ENCODE measurements at regions not wholly inside any gene's neighbourhood (a gene's known extent, or its start where the extent isn't known, plus 50 kb on each side); places are given as distances from the start of the nearest gene placed in this dataset.
A peak's percentile ranks its signal among the peaks of the same experiment; 100 is the strongest.

DNA sequence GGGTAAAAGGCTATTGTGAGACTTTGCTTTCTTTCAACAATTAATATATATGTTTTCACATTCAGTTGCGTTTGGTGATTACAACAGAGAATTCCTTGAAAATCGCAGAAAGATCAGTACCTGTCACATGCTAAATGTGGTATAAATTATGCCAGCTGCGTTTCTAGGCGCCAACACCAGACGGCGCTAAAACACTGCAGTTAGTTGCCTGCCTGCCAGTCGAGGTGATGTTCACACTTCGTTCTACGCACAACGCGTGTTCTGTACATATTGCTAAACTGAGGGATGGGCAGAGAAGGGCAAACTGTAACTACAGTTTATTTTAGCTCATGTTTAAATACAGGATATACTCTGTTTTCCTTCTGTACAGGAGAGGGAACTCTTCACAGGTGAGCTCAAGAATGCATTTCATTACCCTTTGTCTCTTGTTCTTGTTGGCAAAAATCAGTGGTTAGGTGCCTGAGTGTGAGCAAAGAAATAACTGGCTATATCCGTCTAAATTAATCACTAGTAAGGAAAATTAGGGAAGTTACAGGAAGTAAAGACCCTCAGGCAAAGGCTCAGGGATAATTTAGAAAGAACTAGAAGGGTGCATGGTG lies 100.1 kb upstream of the RGS17 start:
- Histone ChIP-seq H3K4ac (ENCODE audit: low read depth, low read length) (no peak overlapping the region), H3K9me1 (ENCODE audit: insufficient read depth, low read length) (no peaks in the 10 kb centered on the region), H4K5ac (ENCODE audit: low read depth, low read length) (no peak overlapping the region), H3K27me3 (ENCODE audit: control insufficient read depth, insufficient read depth, low read length) (no peaks in the 10 kb centered on the region), H3K27ac (ENCODE audit: insufficient read depth, low read length) (no peak overlapping the region), H3K23ac (ENCODE audit: low read depth, low read length) (no peak overlapping the region), H4K8ac (ENCODE audit: low read depth in 2 of 2, low read length in 2 of 2) (no peak overlapping the region), H3K14ac (replicated peaks; ENCODE audit: low read depth, low read length) (no peak overlapping the region), H4K91ac (ENCODE audit: insufficient read depth, low read depth, low read length) (no peak overlapping the region), H3K56ac (ENCODE audit: extremely low read depth, insufficient read depth, low read length) (no peak overlapping the region), H2AK9ac (replicated peaks; ENCODE audit: low read depth, low read length, poor library complexity) (no peak overlapping the region), H3K4me1 (ENCODE audit: control insufficient read depth, insufficient read depth, low read length) (no peaks in the 10 kb centered on the region), H2BK15ac (ENCODE audit: low read depth, low read length) (no peak overlapping the region), H3K9me3 (ENCODE audit: control insufficient read depth, insufficient read depth, low read length) (no peaks in the 10 kb centered on the region), H2BK5ac (ENCODE audit: low read depth, low read length, poor library complexity, severe bottlenecking) (no peak overlapping the region), H3K36me3 (ENCODE audit: control insufficient read depth, insufficient read depth, low read length) (no peaks in the 10 kb centered on the region), H3K4me2 (ENCODE audit: low read depth, low read length) (no peak overlapping the region), H3K4me3 (ENCODE audit: insufficient read depth, low read depth, low read length) (no peak overlapping the region), H2BK120ac (ENCODE audit: low read depth, low read length) (no peak overlapping the region), H3K79me1 (ENCODE audit: low read depth in 1 of 2, low read length in 2 of 2) (no peaks in the 10 kb centered on the region), H2AFZ (replicated peaks; ENCODE audit: low read length, poor library complexity) (no peak overlapping the region), H2BK20ac (ENCODE audit: low read depth, low read length) (no peak overlapping the region), H3K9ac (ENCODE audit: low read depth, low read length) (no peak overlapping the region), H3K18ac (ENCODE audit: low read depth, low read length) (no peak overlapping the region), H4K20me1 (ENCODE audit: insufficient read depth, low read length) (no peaks in the 10 kb centered on the region), H2AK5ac (ENCODE audit: low read depth, low read length) (no peak overlapping the region)
- in situ Hi-C loops (cut with MboI; ENCODE audit: low sequenced_read_pairs) (no loop called here), dilution Hi-C loops (cut with HindIII; ENCODE audit: low sequenced_read_pairs, unreplicated experiment) (no loop called here), intact Hi-C loops (cut with micrococcal nuclease) (loop anchor here (1.0 to 5.0 kb wide), 2 partner anchors 199 to 281 kb away; no protein-coding TSS in a partner anchor)
- POLR2A ChIA-PET (ENCODE audit: unreplicated experiment) = no interaction called here
- no CpG with 5 or more reads among the region's 12 CpGs for WGBS, 2 experiments (ENCODE audit: extremely low coverage in 2 of 2, insufficient read length in 1 of 2)
- no TSS peak for BruUV-seq (replicated peaks)
- CTCF ChIA-PET = interaction anchor here (0.5 to 1.6 kb wide), 17 partner anchors 9 to 1166 kb away, joined by 3 to 5 read pairs (median 3); no protein-coding TSS in a partner anchor
- DNase-seq = peak; percentile 12
- peak; percentile 45 for TF ChIP-seq SMC3 (IDR thresholded peaks at IDR 0.05; ENCODE audit: low read depth, low read length)
- TF ChIP-seq RCOR1 (IDR thresholded peaks at IDR 0.05; ENCODE audit: insufficient replicate concordance, low read length) = no peak
- TF ChIP-seq MXI1 (IDR thresholded peaks at IDR 0.05; ENCODE audit: borderline replicate concordance, low read depth, low read length) = no peak
- no peak for TF ChIP-seq RFX5 (IDR thresholded peaks at IDR 0.05; ENCODE audit: low read depth, low read length)
- peak; percentile 56 for TF ChIP-seq RAD21 (IDR thresholded peaks at IDR 0.05; ENCODE audit: low read length)
- TF ChIP-seq MAZ (IDR thresholded peaks at IDR 0.05; ENCODE audit: borderline replicate concordance, low read depth, low read length) = no peak
- TF ChIP-seq BHLHE40 (IDR thresholded peaks at IDR 0.05; ENCODE audit: low read depth, low read length) = no peak
- TF ChIP-seq NFE2L2 (IDR thresholded peaks at IDR 0.05; ENCODE audit: low read depth, low read length) = no peak
- TF ChIP-seq POLR2A (IDR thresholded peaks at IDR 0.05; ENCODE audit: low read depth, low read length) = no peak
- TF ChIP-seq MAFK (IDR thresholded peaks at IDR 0.05; ENCODE audit: low read depth, low read length) = no peak
- no peak for TF ChIP-seq ELK1 (IDR thresholded peaks at IDR 0.05; ENCODE audit: borderline replicate concordance, low read depth, low read length)
- TF ChIP-seq CEBPB (IDR thresholded peaks at IDR 0.05; ENCODE audit: low read depth, low read length) = no peak
- TF ChIP-seq, protein P1, sequence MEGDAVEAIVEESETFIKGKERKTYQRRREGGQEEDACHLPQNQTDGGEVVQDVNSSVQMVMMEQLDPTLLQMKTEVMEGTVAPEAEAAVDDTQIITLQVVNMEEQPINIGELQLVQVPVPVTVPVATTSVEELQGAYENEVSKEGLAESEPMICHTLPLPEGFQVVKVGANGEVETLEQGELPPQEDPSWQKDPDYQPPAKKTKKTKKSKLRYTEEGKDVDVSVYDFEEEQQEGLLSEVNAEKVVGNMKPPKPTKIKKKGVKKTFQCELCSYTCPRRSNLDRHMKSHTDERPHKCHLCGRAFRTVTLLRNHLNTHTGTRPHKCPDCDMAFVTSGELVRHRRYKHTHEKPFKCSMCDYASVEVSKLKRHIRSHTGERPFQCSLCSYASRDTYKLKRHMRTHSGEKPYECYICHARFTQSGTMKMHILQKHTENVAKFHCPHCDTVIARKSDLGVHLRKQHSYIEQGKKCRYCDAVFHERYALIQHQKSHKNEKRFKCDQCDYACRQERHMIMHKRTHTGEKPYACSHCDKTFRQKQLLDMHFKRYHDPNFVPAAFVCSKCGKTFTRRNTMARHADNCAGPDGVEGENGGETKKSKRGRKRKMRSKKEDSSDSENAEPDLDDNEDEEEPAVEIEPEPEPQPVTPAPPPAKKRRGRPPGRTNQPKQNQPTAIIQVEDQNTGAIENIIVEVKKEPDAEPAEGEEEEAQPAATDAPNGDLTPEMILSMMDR (conservative IDR thresholded peaks at IDR 0.05; ENCODE audit: low read depth, low read length) = peak; percentile 60
- TF ChIP-seq FOS (IDR thresholded peaks at IDR 0.05; ENCODE audit: low read depth, low read length) = no peak
- TF ChIP-seq, protein P2, sequence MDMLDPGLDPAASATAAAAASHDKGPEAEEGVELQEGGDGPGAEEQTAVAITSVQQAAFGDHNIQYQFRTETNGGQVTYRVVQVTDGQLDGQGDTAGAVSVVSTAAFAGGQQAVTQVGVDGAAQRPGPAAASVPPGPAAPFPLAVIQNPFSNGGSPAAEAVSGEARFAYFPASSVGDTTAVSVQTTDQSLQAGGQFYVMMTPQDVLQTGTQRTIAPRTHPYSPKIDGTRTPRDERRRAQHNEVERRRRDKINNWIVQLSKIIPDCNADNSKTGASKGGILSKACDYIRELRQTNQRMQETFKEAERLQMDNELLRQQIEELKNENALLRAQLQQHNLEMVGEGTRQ (IDR thresholded peaks at IDR 0.05; ENCODE audit: low read depth, low read length) = no peak
- no peak for TF ChIP-seq CHD1 (IDR thresholded peaks at IDR 0.05; ENCODE audit: low read depth, low read length)
- ATAC-seq (ENCODE audit: low read depth) = peak; percentile 65
